H9 (cell line): ENCODE measurements at regions not wholly inside any gene's neighbourhood (a gene's known extent, or its start where the extent isn't known, plus 50 kb on each side); places are given as distances from the start of the nearest gene placed in this dataset.

Source experiments
- DNase-seq: peaks from one replicate; pipeline ENCODE4 v3.0.0-alpha.2; 2017
- H2AFZ ChIP-seq: one replicate; pipeline ENCODE4 v1.6.1; 2013; ENCODE audit warnings: mild to moderate bottlenecking, low read length, control low read depth, moderate library complexity
- H2AK5ac ChIP-seq: 2 replicates; pipeline ENCODE4 v1.6.1; 2013; ENCODE audit warnings: low read length, control low read depth, mixed read lengths; ENCODE audit not compliant: insufficient read length
- H2BK120ac ChIP-seq: one replicate; pipeline ENCODE4 v1.6.1; 2013; ENCODE audit warnings: low read depth, mild to moderate bottlenecking, low read length, control low read depth, inconsistent platforms; ENCODE audit not compliant: poor library complexity, severe bottlenecking
- H2BK12ac ChIP-seq: 2 replicates; pipeline ENCODE4 v1.6.1; 2013; ENCODE audit warnings: low read length, control low read depth, mixed read lengths, low read depth; ENCODE audit not compliant: insufficient read length
- H2BK15ac ChIP-seq: 2 replicates; pipeline ENCODE4 v1.6.1; 2013; ENCODE audit warnings: low read depth, low read length, control low read depth
- H2BK20ac ChIP-seq: one replicate; pipeline ENCODE4 v1.6.1; 2013; ENCODE audit warnings: low read depth, mild to moderate bottlenecking, low read length, control low read depth, inconsistent platforms; ENCODE audit not compliant: poor library complexity, severe bottlenecking
- H2BK5ac ChIP-seq: 2 replicates; pipeline ENCODE4 v1.6.1; 2013; ENCODE audit warnings: low read length, control low read depth, mixed read lengths; ENCODE audit not compliant: insufficient read length
- H3K14ac ChIP-seq: 2 replicates; pipeline ENCODE4 v1.6.1; 2013; ENCODE audit warnings: low read length, control low read depth; ENCODE audit not compliant: insufficient read depth
- H3K18ac ChIP-seq: 2 replicates; pipeline ENCODE4 v1.6.1; 2013; ENCODE audit warnings: low read depth, mild to moderate bottlenecking, mixed read lengths, low read length, control low read depth; ENCODE audit not compliant: insufficient read length
- H3K23ac ChIP-seq: 2 replicates; pipeline ENCODE4 v1.6.1; 2013; ENCODE audit warnings: low read length, control low read depth, mixed read lengths, low read depth; ENCODE audit not compliant: insufficient read length
- H3K23me2 ChIP-seq: 2 replicates; pipeline ENCODE4 v1.6.1; 2013; ENCODE audit warnings: low read depth, mild to moderate bottlenecking, mixed read lengths, low read length, control low read depth; ENCODE audit not compliant: insufficient read length, poor library complexity, severe bottlenecking
- H3K27ac ChIP-seq: 2 replicates; pipeline ENCODE4 v1.5.1; 2013; ENCODE audit warnings: low read length, control low read depth, mixed read lengths, low read depth; ENCODE audit not compliant: insufficient read length
- H3K27me3 ChIP-seq: 2 replicates; pipeline ENCODE4 v1.6.1; 2013; ENCODE audit warnings: low read length, control low read depth, inconsistent platforms; ENCODE audit not compliant: insufficient read depth
- H3K4ac ChIP-seq: 2 replicates; pipeline ENCODE4 v1.6.1; 2013; ENCODE audit warnings: low read depth, mild to moderate bottlenecking, control low read depth, inconsistent platforms, low read length, moderate library complexity
- H3K4me1 ChIP-seq: 2 replicates; pipeline ENCODE4 v1.6.1; 2013; ENCODE audit warnings: low read length, control low read depth, inconsistent platforms; ENCODE audit not compliant: insufficient read depth
- H3K4me2 ChIP-seq: 2 replicates; pipeline ENCODE4 v1.6.1; 2013; ENCODE audit warnings: low read length, control low read depth, mixed read lengths; ENCODE audit not compliant: insufficient read length, insufficient read depth
- H3K56ac ChIP-seq: 2 replicates; pipeline ENCODE4 v1.6.1; 2013; ENCODE audit warnings: low read depth, mild to moderate bottlenecking, mixed read lengths, low read length, control low read depth; ENCODE audit not compliant: insufficient read length
- H3K79me1 ChIP-seq: 2 replicates; pipeline ENCODE4 v1.6.1; 2013; ENCODE audit warnings: low read depth, mild to moderate bottlenecking, moderate library complexity, low read length, control low read depth, inconsistent platforms; ENCODE audit not compliant: insufficient read depth, poor library complexity, severe bottlenecking
- H3K79me2 ChIP-seq: 2 replicates; pipeline ENCODE4 v1.6.1; 2013; ENCODE audit warnings: low read length, control low read depth, inconsistent platforms; ENCODE audit not compliant: insufficient read depth
- H3K9ac ChIP-seq: 2 replicates; pipeline ENCODE4 v1.6.1; 2013; ENCODE audit warnings: low read length, control low read depth, mixed read lengths; ENCODE audit not compliant: insufficient read length; ENCODE audit errors: extremely low read depth
- H3K9me3 ChIP-seq: one replicate; pipeline ENCODE4 v1.6.1; 2013; ENCODE audit warnings: low read depth, low read length, inconsistent platforms; ENCODE audit not compliant: control insufficient read depth
- H3T11ph ChIP-seq: one replicate; pipeline ENCODE4 v1.6.1; 2013; ENCODE audit warnings: mild to moderate bottlenecking, low read length, control low read depth, inconsistent platforms
- H4K20me1 ChIP-seq: one replicate; pipeline ENCODE4 v1.6.1; 2013; ENCODE audit not compliant: control insufficient read depth, insufficient read length, insufficient read depth
- H4K5ac ChIP-seq: 2 replicates; pipeline ENCODE4 v1.6.1; 2013; ENCODE audit warnings: low read depth, mild to moderate bottlenecking, mixed read lengths, low read length, control low read depth; ENCODE audit not compliant: insufficient read length
- H4K8ac ChIP-seq: replicated peaks from 2 replicates; pipeline ENCODE4 v1.6.1; 2013; ENCODE audit warnings: low read length, control low read depth, mixed read lengths, low read depth; ENCODE audit not compliant: insufficient read length
- H4K91ac ChIP-seq: 2 replicates; pipeline ENCODE4 v1.6.1; 2013; ENCODE audit warnings: low read depth, mild to moderate bottlenecking, moderate library complexity, mixed read lengths, low read length, control low read depth; ENCODE audit not compliant: insufficient read length
- H3K27ac Mint-ChIP-seq, 3 experiments: 2 replicates in 2 of 3; 3 replicates in 1 of 3; pipeline ENCODE4 v1.8.0; 2020 to 2021; ENCODE audit warnings: mixed read lengths in 3 of 3, mild to moderate bottlenecking in 1 of 3, moderate library complexity in 1 of 3
- H3K27me3 Mint-ChIP-seq: 2 replicates; pipeline ENCODE4 v1.8.0; 2021; ENCODE audit warnings: low read depth, mild to moderate bottlenecking, moderate library complexity, mixed read lengths
- H3K36me3 Mint-ChIP-seq, 3 experiments: 2 replicates in 2 of 3; 3 replicates in 1 of 3; pipeline ENCODE4 v1.8.0; 2020 to 2021; ENCODE audit warnings: low read depth in 3 of 3, mixed read lengths in 3 of 3; ENCODE audit not compliant: insufficient read depth in 1 of 3
- H3K4me1 Mint-ChIP-seq, 2 experiments: 2 replicates each; pipeline ENCODE4 v1.8.0; 2020; ENCODE audit warnings: mixed read lengths in 2 of 2
- H3K4me3 Mint-ChIP-seq, 2 experiments: 2 replicates in 1 of 2; 3 replicates in 1 of 2; pipeline ENCODE4 v1.8.0; 2020 to 2021; ENCODE audit warnings: mild to moderate bottlenecking in 2 of 2, mixed read lengths in 2 of 2, moderate library complexity in 1 of 2
- H3K9me3 Mint-ChIP-seq, 2 experiments: 2 replicates in 1 of 2; 3 replicates in 1 of 2; pipeline ENCODE4 v1.8.0; 2020; ENCODE audit warnings: mild to moderate bottlenecking in 2 of 2, mixed read lengths in 2 of 2, moderate library complexity in 1 of 2
- CTCF ChIP-seq: fragments of 200-600 bp; sonication (generic); conservative IDR thresholded peaks from 3 replicates; pipeline ENCODE4 v1.8.0; 2021; ENCODE audit warnings: antibody characterized with exemption, mild to moderate bottlenecking
- WGBS: extraction: QIAGEN DNeasy Blood & Tissue Kit; methylation state at CpG from one replicate; pipeline ENCODE4 v1.1.7; 2013; ENCODE audit warnings: missing lambda C conversion rate, low lambda C conversion rate, mixed read lengths; ENCODE audit not compliant: insufficient read length; ENCODE audit errors: extremely low coverage; 5-methylcytosine and 5-hydroxymethylcytosine counted together

DNA sequence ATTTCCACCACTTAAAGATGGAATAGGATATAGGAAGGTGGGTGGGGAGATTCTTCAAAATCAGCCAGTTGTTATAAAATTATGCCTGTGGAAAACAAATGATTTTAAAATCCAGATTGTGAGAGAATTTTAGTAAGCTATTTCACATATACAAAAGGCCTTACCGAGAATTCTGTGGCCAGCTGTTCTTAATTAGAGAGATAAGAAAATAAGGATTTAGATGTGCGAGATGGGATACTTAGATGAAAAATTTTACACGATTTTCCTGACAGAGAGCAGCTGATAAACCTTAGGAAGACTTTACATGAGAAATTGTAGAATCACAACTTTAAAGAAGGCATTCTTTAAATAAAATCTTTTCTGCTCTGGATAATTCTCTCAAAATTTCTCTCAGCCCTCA lies 94.5 kb upstream of the IQCM start:
- no peaks in the 10 kb centered on the region for H3K23me2 ChIP-seq
- H3K27me3 Mint-ChIP-seq, result no peaks in the 10 kb centered on the region

More for the DNA sequence above, 94.5 kb upstream of the IQCM start:
- no peak overlapping the region for H2BK120ac ChIP-seq
- no peak overlapping the region for H2BK5ac ChIP-seq
- Mint-ChIP-seq H3K4me3 (no peak overlapping the region), H3K9me3 (no peaks in the 10 kb centered on the region; a peak in 1 of 5 replicates), H3K27ac (no peak overlapping the region), H3K36me3 (no peaks in the 10 kb centered on the region), H3K4me1 (peaks cover 3 to 4% of the 10 kb centered on the region in 2 experiments; a peak in 2 of 4 replicates)
- no peak overlapping the region for H2AK5ac ChIP-seq
- no peaks in the 10 kb centered on the region for H3K79me2 ChIP-seq
- H3K9ac ChIP-seq, result no peak overlapping the region
- no peak overlapping the region for H2BK12ac ChIP-seq
- no peak overlapping the region for H4K5ac ChIP-seq
- H4K91ac ChIP-seq, result no peak overlapping the region
- H3K79me1 ChIP-seq, result no peaks in the 10 kb centered on the region
- no peak overlapping the region for H3K4me2 ChIP-seq
- no peak overlapping the region for H3K14ac ChIP-seq
- no peak overlapping the region for H3K23ac ChIP-seq
- no peak overlapping the region for H3K4ac ChIP-seq
- no peak overlapping the region for H4K8ac ChIP-seq
- no peak overlapping the region for H2AFZ ChIP-seq
- H2BK15ac ChIP-seq, result no peak overlapping the region
- H3K18ac ChIP-seq, result no peak overlapping the region
- no peaks in the 10 kb centered on the region; the same call in 1 of the 2 replicates for H3K4me1 ChIP-seq
- no peak overlapping the region for H3K27ac ChIP-seq
- DNase-seq, result no peak
- no peak overlapping the region for H3T11ph ChIP-seq
- no peak overlapping the region for H3K56ac ChIP-seq
- no CpG with 5 or more reads among the region's 3 CpGs for WGBS
- H4K20me1 ChIP-seq, result no peaks in the 10 kb centered on the region
- H3K27me3 ChIP-seq, result no peaks in the 10 kb centered on the region
- TF ChIP-seq CTCF, result no peak
- H3K9me3 ChIP-seq, result no peaks in the 10 kb centered on the region
- no peak overlapping the region for H2BK20ac ChIP-seq
